NCI-H2227 (cell line): ENCODE measurements at regions not wholly inside any gene's neighbourhood (a gene's known extent, or its start where the extent isn't known, plus 50 kb on each side); places are given as distances from the start of the nearest gene placed in this dataset.
"Not testable (repeated sequence)": the region's sequence is repeated elsewhere in the genome, so short reads cannot be mapped to it uniquely, and the experiment has no call there.

Experiments
- DNase-seq: peaks from one replicate; lab custom pipeline; 2025; ENCODE audit not compliant: unreplicated experiment; lab: John Stamatoyannopoulos, UW

- no peak for DNase-seq
Measured at GRCh38 chr7:15057272-15057671, 154.7 kb upstream of the DGKB start.

GRCh38 chr7:15054304-15054703 lies 151.8 kb upstream of the DGKB start:
- not testable (repeated sequence) for DNase-seq

GRCh38 chr7:15049157-15049556 lies 146.6 kb upstream of the DGKB start:
- DNase-seq, result no peak

GRCh38 chr7:15046861-15047260 lies 144.3 kb upstream of the DGKB start:
- no peak for DNase-seq

- DNase-seq, result no peak
Measured at GRCh38 chr7:15043931-15044330, 141.4 kb upstream of the DGKB start.

GRCh38 chr7:15042285-15043065 lies 139.9 kb upstream of the DGKB start:
- DNase-seq, result no peak

- no peak for DNase-seq
Measured at GRCh38 chr7:15041226-15041625, 138.7 kb upstream of the DGKB start.

- DNase-seq, result no peak
Measured at GRCh38 chr7:15035814-15036213, 133.3 kb upstream of the DGKB start.

GRCh38 chr7:15033039-15033438 lies 130.5 kb upstream of the DGKB start:
- DNase-seq, result no peak

- DNase-seq, result no peak
Measured at GRCh38 chr7:15018981-15019380, 116.4 kb upstream of the DGKB start.

GRCh38 chr7:15016766-15017165 lies 114.2 kb upstream of the DGKB start:
- DNase-seq, result no peak

GRCh38 chr7:15016315-15016667 lies 113.7 kb upstream of the DGKB start:
- DNase-seq, result no peak

- peak; percentile 76 for DNase-seq
Measured at GRCh38 chr7:15015545-15016314, 113.2 kb upstream of the DGKB start.

GRCh38 chr7:15012135-15012534 lies 109.6 kb upstream of the DGKB start:
- no peak for DNase-seq

- no peak for DNase-seq
Measured at GRCh38 chr7:15011289-15011688, 108.7 kb upstream of the DGKB start.

- no peak for DNase-seq
Measured at GRCh38 chr7:15007507-15007906, 105.0 kb upstream of the DGKB start.

- DNase-seq, result no peak
Measured at GRCh38 chr7:15005672-15006071, 103.1 kb upstream of the DGKB start.

GRCh38 chr7:15000157-15000556 lies 97.6 kb upstream of the DGKB start:
- DNase-seq, result no peak

GRCh38 chr7:14999331-14999730 lies 96.8 kb upstream of the DGKB start:
- DNase-seq, result no peak

GRCh38 chr7:14995774-14996173 lies 93.2 kb upstream of the DGKB start:
- DNase-seq, result no peak

- DNase-seq, result no peak
Measured at GRCh38 chr7:14988941-14989340, 86.4 kb upstream of the DGKB start.

- DNase-seq, result no peak
Measured at GRCh38 chr7:14978687-14979086, 76.1 kb upstream of the DGKB start.

GRCh38 chr7:14974688-14975087 lies 72.1 kb upstream of the DGKB start:
- DNase-seq, result no peak
